GM12878 (cell line): ENCODE measurements at regions not wholly inside any gene's neighbourhood (a gene's known extent, or its start where the extent isn't known, plus 50 kb on each side); places are given as distances from the start of the nearest gene placed in this dataset.

Experiments
- ATAC-seq: fragments of 200-7000 bp; cut with Tn5 transposase; 3 replicates; pipeline ENCODE4 v1.9.1; 2020; ENCODE audit warnings: mild to moderate bottlenecking, moderate library complexity
- BruUV-seq: library from RNA; stranded (reverse); fragments of 400-500 nt; replicated peaks from 2 replicates; lab custom pipeline; 2021; lab: Mats Ljungman, UMichigan
- CTCF ChIA-PET: fragments of 300-600 bp; sonication (Branson Sonifier 250); formaldehyde crosslinking; extraction: SDS; loops from one replicate; lab custom pipeline; 2021; ENCODE audit warnings: inconsistent platforms; lab: Yijun Ruan, JAX
- POLR2A ChIA-PET: fragments of 350-600 bp; formaldehyde crosslinking; extraction: SDS; loops from one replicate; lab custom pipeline; 2021; ENCODE audit warnings: inconsistent platforms; lab: Charles Lee
- RAD21 ChIA-PET: fragments of 300-600 bp; sonication (Branson Sonifier 250); formaldehyde crosslinking; loops from one replicate; lab custom pipeline; 2023; ENCODE audit warnings: antibody characterized with exemption; ENCODE audit not compliant: unreplicated experiment; lab: Charles Lee
- SMC1A ChIA-PET: fragments of 300-600 bp; sonication (Branson Sonifier 250); formaldehyde crosslinking; loops from one replicate; lab custom pipeline; 2023; ENCODE audit not compliant: unreplicated experiment, uncharacterized antibody; lab: Charles Lee
- DNase-seq: peaks from one replicate; pipeline ENCODE4 v3.0.0-alpha.2; 2011; ENCODE audit warnings: low read depth, low spot score
- FAIRE-seq: peaks from 3 replicates; lab custom pipeline; 2011; peaks lifted over from hg19 to GRCh38; lab: Jason Lieb, UNC
- H2AFZ ChIP-seq: 2 replicates; pipeline ENCODE4 v1.6.0; 2011; ENCODE audit warnings: low read depth, low read length, control low read depth; ENCODE audit not compliant: control insufficient read depth
- H3K27ac ChIP-seq: 2 replicates; pipeline ENCODE4 v1.5.1; 2011; ENCODE audit warnings: control low read depth; ENCODE audit not compliant: control insufficient read depth, insufficient read depth
- H3K27me3 ChIP-seq, 2 experiments: replicated peaks in 1 of 2; 2 replicates each; pipeline versions ENCODE4 v1.6.0 to v1.6.1; 2011; ENCODE audit warnings: low read length in 1 of 2; ENCODE audit not compliant: control insufficient read depth in 2 of 2, insufficient read depth in 2 of 2
- H3K36me3 ChIP-seq, 2 experiments: 2 replicates each; pipeline ENCODE4 v1.5.1; 2011; ENCODE audit warnings: low read length in 1 of 2; ENCODE audit not compliant: control insufficient read depth in 2 of 2, insufficient read depth in 2 of 2
- H3K4me1 ChIP-seq: 2 replicates; pipeline ENCODE4 v1.6.1; 2011; ENCODE audit warnings: mild to moderate bottlenecking, low read length, moderate library complexity, mixed read lengths; ENCODE audit not compliant: control insufficient read depth, insufficient read depth
- H3K4me2 ChIP-seq: 2 replicates; pipeline ENCODE4 v1.6.0; 2011; ENCODE audit warnings: control low read depth; ENCODE audit not compliant: control insufficient read depth, insufficient read depth
- H3K4me3 ChIP-seq: fragments of 200-600 bp; sonication (generic); 2 replicates; pipeline ENCODE4 v1.5.1; 2016
- H3K79me2 ChIP-seq: 2 replicates; pipeline ENCODE4 v1.6.0; 2011; ENCODE audit warnings: low read length; ENCODE audit not compliant: control insufficient read depth, insufficient read depth
- H3K9ac ChIP-seq: 2 replicates; pipeline ENCODE4 v1.8.0; 2011; ENCODE audit warnings: low read length, control low read depth, mixed read lengths; ENCODE audit not compliant: control insufficient read depth, insufficient read depth
- H3K9me3 ChIP-seq: replicated peaks from 3 replicates; pipeline ENCODE4 v1.5.1; 2011; ENCODE audit warnings: mild to moderate bottlenecking, low read length; ENCODE audit not compliant: control insufficient read depth, insufficient read depth
- H4K20me1 ChIP-seq: 2 replicates; pipeline ENCODE4 v1.6.0; 2011; ENCODE audit not compliant: control insufficient read depth, insufficient read depth
- BCL11A ChIP-seq: IDR thresholded peaks from 2 replicates; pipeline ENCODE4 v1.6.1; 2011; ENCODE audit warnings: low read depth, low read length
- CBX5 ChIP-seq: sonication (generic); IDR thresholded peaks from 2 replicates; pipeline ENCODE4 v1.6.1; 2016; ENCODE audit warnings: low read depth, moderate library complexity, mild to moderate bottlenecking, inconsistent platforms
- CREM ChIP-seq: IDR thresholded peaks from 2 replicates; pipeline ENCODE4 v1.6.1; 2014; ENCODE audit warnings: antibody characterized with exemption, low read depth
- EP300 ChIP-seq, 2 experiments: fragments of 150-350 bp in 1 of 2; IDR thresholded peaks; 2 replicates each; pipeline ENCODE4 v1.6.1; 2011 to 2012; ENCODE audit warnings: low read depth in 2 of 2, low read length in 2 of 2, borderline replicate concordance in 1 of 2, improper control_type of control experiment in 1 of 2, inconsistent platforms in 1 of 2; ENCODE audit not compliant: control insufficient read depth in 1 of 2
- IRF4 ChIP-seq: IDR thresholded peaks from 2 replicates; pipeline ENCODE4 v1.6.1; 2011; ENCODE audit warnings: low read depth, low read length
- MXI1 ChIP-seq: fragments of 150-350 bp; IDR thresholded peaks from 2 replicates; pipeline ENCODE4 v1.6.1; 2011; ENCODE audit warnings: low read depth, mild to moderate bottlenecking, inconsistent platforms, low read length, improper control_type of control experiment
- NR2C1 ChIP-seq: fragments of 450-650 bp; IDR thresholded peaks from 2 replicates; pipeline ENCODE4 v1.6.1; 2017; ENCODE audit warnings: antibody characterized with exemption, mild to moderate bottlenecking, moderate library complexity
- NRF1 ChIP-seq: conservative IDR thresholded peaks from 2 replicates; pipeline ENCODE4 v1.6.1; 2011; ENCODE audit warnings: mild to moderate bottlenecking, low read depth, low read length, improper control_type of control experiment
- PAX8 ChIP-seq: fragments of 450-650 bp; IDR thresholded peaks from 2 replicates; pipeline ENCODE4 v1.6.1; 2017; ENCODE audit warnings: mild to moderate bottlenecking, moderate library complexity
- SMAD5 ChIP-seq: IDR thresholded peaks from 2 replicates; pipeline ENCODE4 v1.6.1; 2016; ENCODE audit warnings: antibody characterized with exemption, low read depth
- SPI1 ChIP-seq: IDR thresholded peaks from 2 replicates; pipeline ENCODE4 v1.6.1; 2011; ENCODE audit warnings: low read depth, mild to moderate bottlenecking, low read length, moderate library complexity, borderline replicate concordance; ENCODE audit not compliant: insufficient read depth
- SREBF2 ChIP-seq: IDR thresholded peaks from 2 replicates; pipeline ENCODE4 v1.6.1; 2012; ENCODE audit warnings: mild to moderate bottlenecking, low read length
- YBX1 ChIP-seq: fragments of 450-650 bp; IDR thresholded peaks from 2 replicates; pipeline ENCODE4 v1.6.1; 2016; ENCODE audit warnings: antibody characterized with exemption
- ZNF274 ChIP-seq: IDR thresholded peaks from one replicate; pipeline ENCODE4 v1.8.0; 2011; ENCODE audit not compliant: insufficient read length, insufficient read depth
- WGBS: methylation state at CpG from one replicate; pipeline ENCODE4 v1.1.6; 2016; ENCODE audit warnings: low lambda C conversion rate; ENCODE audit not compliant: insufficient replicate concordance, insufficient coverage; ENCODE audit errors: missing lambda C conversion rate; 5-methylcytosine and 5-hydroxymethylcytosine counted together
- in situ Hi-C: fragments of 300-500 bp; cut with MboI; formaldehyde crosslinking; loops from 9 replicates; pipeline ENCODE4 v1.14.3; 2018; ENCODE audit warnings: mixed read lengths
- intact Hi-C: fragments of 100-400 bp; cut with micrococcal nuclease; formaldehyde crosslinking; loops from one replicate; pipeline ENCODE4 v1.14.2; 2022; ENCODE audit not compliant: unreplicated experiment
- TF ChIP-seq, protein P1 (sequence below): fragments of 450-650 bp; IDR thresholded peaks from 2 replicates; pipeline ENCODE4 v1.6.1; 2017; ENCODE audit warnings: mild to moderate bottlenecking
- TF ChIP-seq, protein P2 (sequence below): fragments of 150-350 bp; IDR thresholded peaks from 2 replicates; pipeline ENCODE4 v1.6.1; 2014; ENCODE audit warnings: mild to moderate bottlenecking, low read depth, low read length

DNA sequence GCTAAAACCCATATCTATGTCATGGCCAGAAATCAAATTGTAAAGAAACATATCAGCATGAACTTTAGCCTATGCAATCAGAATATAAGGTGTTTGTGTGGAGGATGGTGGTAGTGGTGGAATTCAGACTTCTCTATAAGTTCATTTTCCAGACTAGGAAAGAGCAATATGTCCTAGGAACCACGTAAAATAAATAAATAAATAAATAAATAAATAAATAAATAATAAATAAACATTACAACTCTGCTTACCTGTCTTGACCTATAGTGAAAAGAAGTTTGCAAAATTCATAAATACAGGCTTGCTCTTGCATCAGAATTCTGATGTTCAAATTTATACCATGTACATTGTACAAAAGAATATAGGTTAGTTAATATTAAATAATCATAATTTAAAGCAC lies 1382.6 kb upstream of the ADGRL2 start (continued):
- TF ChIP-seq SPI1: no peak
- no peak for TF ChIP-seq IRF4
- TF ChIP-seq YBX1: no peak
- TF ChIP-seq PAX8: no peak
- no peak for TF ChIP-seq BCL11A
- TF ChIP-seq CREM: no peak
- no peak for TF ChIP-seq EP300 (IDR thresholded peaks at IDR 0.05; ENCODE audit: borderline replicate concordance in 1 of 2, control insufficient read depth in 1 of 2, low read depth in 2 of 2, low read length in 2 of 2)
- TF ChIP-seq, protein P1, sequence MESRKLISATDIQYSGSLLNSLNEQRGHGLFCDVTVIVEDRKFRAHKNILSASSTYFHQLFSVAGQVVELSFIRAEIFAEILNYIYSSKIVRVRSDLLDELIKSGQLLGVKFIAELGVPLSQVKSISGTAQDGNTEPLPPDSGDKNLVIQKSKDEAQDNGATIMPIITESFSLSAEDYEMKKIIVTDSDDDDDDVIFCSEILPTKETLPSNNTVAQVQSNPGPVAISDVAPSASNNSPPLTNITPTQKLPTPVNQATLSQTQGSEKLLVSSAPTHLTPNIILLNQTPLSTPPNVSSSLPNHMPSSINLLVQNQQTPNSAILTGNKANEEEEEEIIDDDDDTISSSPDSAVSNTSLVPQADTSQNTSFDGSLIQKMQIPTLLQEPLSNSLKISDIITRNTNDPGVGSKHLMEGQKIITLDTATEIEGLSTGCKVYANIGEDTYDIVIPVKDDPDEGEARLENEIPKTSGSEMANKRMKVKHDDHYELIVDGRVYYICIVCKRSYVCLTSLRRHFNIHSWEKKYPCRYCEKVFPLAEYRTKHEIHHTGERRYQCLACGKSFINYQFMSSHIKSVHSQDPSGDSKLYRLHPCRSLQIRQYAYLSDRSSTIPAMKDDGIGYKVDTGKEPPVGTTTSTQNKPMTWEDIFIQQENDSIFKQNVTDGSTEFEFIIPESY: no peak
- no peak for TF ChIP-seq SMAD5
- TF ChIP-seq, protein P2, sequence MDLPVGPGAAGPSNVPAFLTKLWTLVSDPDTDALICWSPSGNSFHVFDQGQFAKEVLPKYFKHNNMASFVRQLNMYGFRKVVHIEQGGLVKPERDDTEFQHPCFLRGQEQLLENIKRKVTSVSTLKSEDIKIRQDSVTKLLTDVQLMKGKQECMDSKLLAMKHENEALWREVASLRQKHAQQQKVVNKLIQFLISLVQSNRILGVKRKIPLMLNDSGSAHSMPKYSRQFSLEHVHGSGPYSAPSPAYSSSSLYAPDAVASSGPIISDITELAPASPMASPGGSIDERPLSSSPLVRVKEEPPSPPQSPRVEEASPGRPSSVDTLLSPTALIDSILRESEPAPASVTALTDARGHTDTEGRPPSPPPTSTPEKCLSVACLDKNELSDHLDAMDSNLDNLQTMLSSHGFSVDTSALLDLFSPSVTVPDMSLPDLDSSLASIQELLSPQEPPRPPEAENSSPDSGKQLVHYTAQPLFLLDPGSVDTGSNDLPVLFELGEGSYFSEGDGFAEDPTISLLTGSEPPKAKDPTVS: no peak

DNA sequence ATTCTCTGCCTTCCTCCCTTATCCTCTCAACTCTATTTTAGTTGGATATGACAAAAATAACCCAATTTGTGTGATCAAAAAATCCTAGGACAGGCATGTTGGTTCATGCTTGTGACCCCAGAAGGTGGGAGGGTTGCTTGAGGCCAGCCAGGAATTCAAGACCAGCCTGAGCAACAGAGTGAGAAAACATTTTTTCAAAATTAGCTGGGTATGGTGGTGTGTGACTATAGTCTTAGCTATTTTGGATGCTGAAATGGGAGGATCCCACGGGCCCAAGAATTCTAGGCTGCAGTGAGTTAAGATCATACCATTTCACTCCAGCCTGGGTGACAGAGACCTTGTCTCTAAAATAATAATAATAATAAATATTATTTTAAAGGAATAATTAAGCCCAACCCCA lies 1383.1 kb upstream of the ADGRL2 start:
- ATAC-seq: no peak
- CTCF ChIA-PET: interaction anchor here (0.6 kb wide), 1 partner anchor 443 kb away, joined by 3 read pairs; no protein-coding TSS in a partner anchor
- TF ChIP-seq SREBF2 (no peak), MXI1 (no peak), ZNF274 (no peak), NR2C1 (no peak), CBX5 (no peak), NRF1 (no peak)
- POLR2A ChIA-PET: no interaction called here
- no peaks in the 10 kb centered on the region for H3K27me3 ChIP-seq
- no TSS peak for BruUV-seq
- no peak overlapping the region for H2AFZ ChIP-seq
- no peaks in the 10 kb centered on the region for H4K20me1 ChIP-seq
- H3K9ac ChIP-seq: no peak overlapping the region
- SMC1A ChIA-PET: no interaction called here
- DNase-seq: no peak
- WGBS: 0% methylated on average over 1 of the region's 1 CpG
- H3K9me3 ChIP-seq: no peaks in the 10 kb centered on the region
- in situ Hi-C loops (no loop called here), intact Hi-C loops (no loop called here)
- H3K79me2 ChIP-seq: no peaks in the 10 kb centered on the region
- no peak overlapping the region for H3K4me3 ChIP-seq
- FAIRE-seq: no peak
- no peaks in the 10 kb centered on the region for H3K4me1 ChIP-seq
- RAD21 ChIA-PET: no interaction called here
- H3K36me3 ChIP-seq: no peaks in the 10 kb centered on the region
- H3K27ac ChIP-seq: no peak overlapping the region
- no peak overlapping the region for H3K4me2 ChIP-seq
